Suprapubic skin (tissue), 4 donors: ENCODE measurements at regions not wholly inside any gene's neighbourhood (a gene's known extent, or its start where the extent isn't known, plus 50 kb on each side); places are given as distances from the start of the nearest gene placed in this dataset.

Experiments
- DNase-seq, 2 donors: peaks; one replicate each; pipeline ENCODE4 v3.0.0-alpha.2; 2019; ENCODE audit warnings: low spot score in 2 of 2
- H3K27ac ChIP-seq: fragments of 200-600 bp; sonication (generic); one replicate; pipeline ENCODE4 v1.5.1; 2019
- H3K27me3 ChIP-seq: fragments of 200-600 bp; sonication (generic); one replicate; pipeline ENCODE4 v1.5.1; 2019
- H3K36me3 ChIP-seq: fragments of 200-600 bp; sonication (generic); one replicate; pipeline ENCODE4 v1.5.1; 2019
- H3K4me1 ChIP-seq: fragments of 200-600 bp; sonication (generic); one replicate; pipeline ENCODE4 v1.5.1; 2019
- H3K4me3 ChIP-seq: fragments of 200-600 bp; sonication (generic); one replicate; pipeline ENCODE4 v1.5.1; 2019; ENCODE audit warnings: mild to moderate bottlenecking
- H3K9me3 ChIP-seq: fragments of 200-600 bp; sonication (generic); one replicate; pipeline ENCODE4 v1.5.1; 2019
- CTCF ChIP-seq, 2 donors: fragments of 200-600 bp in 1 of 2; fragments of 450-650 bp in 1 of 2; sonication (generic) in 1 of 2; IDR thresholded peaks; one replicate each; pipeline ENCODE4 v1.5.1; 2016 to 2019; ENCODE audit warnings: antibody characterized with exemption in 2 of 2, mild to moderate bottlenecking in 1 of 2, moderate library complexity in 1 of 2
- EP300 ChIP-seq: sonication (generic); formaldehyde crosslinking; IDR thresholded peaks from one replicate; pipeline ENCODE4 v1.6.1; 2017; ENCODE audit warnings: antibody characterized with exemption
- POLR2A ChIP-seq, 2 donors: fragments of 450-650 bp; IDR thresholded peaks; one replicate each; pipeline ENCODE4 v1.6.1; 2017; ENCODE audit warnings: antibody characterized with exemption in 2 of 2, mild to moderate bottlenecking in 2 of 2, moderate library complexity in 2 of 2
- POLR2AphosphoS5 ChIP-seq, 3 donors: sonication (generic); formaldehyde crosslinking; IDR thresholded peaks; one replicate each; pipeline ENCODE4 v1.6.1; 2017; ENCODE audit warnings: antibody characterized with exemption in 3 of 3
- WGBS: methylation state at CpG from one replicate; pipeline ENCODE4 v1.1.5; 2018; 5-methylcytosine and 5-hydroxymethylcytosine counted together

GRCh38 chr5:165321912-165322311 is 1816.5 kb downstream of the MAT2B start:
- Histone ChIP-seq H3K4me3 (no peak overlapping the region), H3K27ac (no peak overlapping the region), H3K27me3 (no peaks in the 10 kb centered on the region), H3K36me3 (no peaks in the 10 kb centered on the region), H3K9me3 (peaks cover 4% of the 10 kb centered on the region), H3K4me1 (no peaks in the 10 kb centered on the region)
- TF ChIP-seq EP300: no peak
- TF ChIP-seq POLR2AphosphoS5 (IDR thresholded peaks at IDR 0.05): no peak
- no peak for TF ChIP-seq CTCF (IDR thresholded peaks at IDR 0.05)
- TF ChIP-seq POLR2A (IDR thresholded peaks at IDR 0.05): no peak
- no peak for DNase-seq
- WGBS: 41% methylated on average over 4 of the region's 4 CpGs

- Histone ChIP-seq H3K36me3 (no peaks in the 10 kb centered on the region), H3K27ac (no peak overlapping the region), H3K4me3 (no peak overlapping the region), H3K9me3 (no peaks in the 10 kb centered on the region), H3K27me3 (no peaks in the 10 kb centered on the region), H3K4me1 (no peaks in the 10 kb centered on the region)
- TF ChIP-seq POLR2A (IDR thresholded peaks at IDR 0.05) (no peak), EP300 (no peak), POLR2AphosphoS5 (IDR thresholded peaks at IDR 0.05) (no peak), CTCF (IDR thresholded peaks at IDR 0.05) (no peak)
- 61% methylated on average over 1 of the region's 1 CpG for WGBS
- no peak for DNase-seq
Observed at GRCh38 chr5:165325221-165325620, 1819.8 kb downstream of the MAT2B start.

- WGBS: 95% methylated on average over 2 of the region's 2 CpGs
- no peak overlapping the region for H3K27ac ChIP-seq
- no peak for DNase-seq
- H3K27me3 ChIP-seq: no peaks in the 10 kb centered on the region
- no peaks in the 10 kb centered on the region for H3K4me1 ChIP-seq
- H3K36me3 ChIP-seq: no peaks in the 10 kb centered on the region
- H3K9me3 ChIP-seq: no peaks in the 10 kb centered on the region
- H3K4me3 ChIP-seq: no peak overlapping the region
- TF ChIP-seq CTCF (IDR thresholded peaks at IDR 0.05) (no peak), POLR2AphosphoS5 (IDR thresholded peaks at IDR 0.05) (no peak), POLR2A (IDR thresholded peaks at IDR 0.05) (no peak), EP300 (no peak)
Observed at GRCh38 chr5:165327631-165328030, 1822.2 kb downstream of the MAT2B start.

GRCh38 chr5:165328846-165329245 is 1823.4 kb downstream of the MAT2B start:
- Histone ChIP-seq H3K27me3 (no peaks in the 10 kb centered on the region), H3K27ac (no peak overlapping the region), H3K9me3 (no peaks in the 10 kb centered on the region), H3K4me3 (no peak overlapping the region), H3K4me1 (no peaks in the 10 kb centered on the region), H3K36me3 (no peaks in the 10 kb centered on the region)
- TF ChIP-seq EP300 (no peak), POLR2AphosphoS5 (IDR thresholded peaks at IDR 0.05) (no peak)
- DNase-seq: no peak

GRCh38 chr5:165333623-165334022 is 1828.2 kb downstream of the MAT2B start:
- H3K36me3 ChIP-seq: no peaks in the 10 kb centered on the region
- TF ChIP-seq POLR2A (IDR thresholded peaks at IDR 0.05) (no peak), CTCF (IDR thresholded peaks at IDR 0.05) (no peak), POLR2AphosphoS5 (IDR thresholded peaks at IDR 0.05) (no peak), EP300 (no peak)
- no peaks in the 10 kb centered on the region for H3K27me3 ChIP-seq
- no peak for DNase-seq
- H3K27ac ChIP-seq: no peak overlapping the region
- H3K9me3 ChIP-seq: no peaks in the 10 kb centered on the region
- no peak overlapping the region for H3K4me3 ChIP-seq
- no peaks in the 10 kb centered on the region for H3K4me1 ChIP-seq
- 91% methylated on average over 3 of the region's 3 CpGs for WGBS

GRCh38 chr5:165334201-165334600 is 1828.8 kb downstream of the MAT2B start:
- TF ChIP-seq POLR2AphosphoS5 (IDR thresholded peaks at IDR 0.05) (no peak), POLR2A (IDR thresholded peaks at IDR 0.05) (no peak), CTCF (IDR thresholded peaks at IDR 0.05) (no peak), EP300 (no peak)
- WGBS: 57% methylated on average over 2 of the region's 2 CpGs
- Histone ChIP-seq H3K4me3 (no peak overlapping the region), H3K27me3 (no peaks in the 10 kb centered on the region), H3K36me3 (no peaks in the 10 kb centered on the region), H3K4me1 (no peaks in the 10 kb centered on the region), H3K27ac (no peak overlapping the region), H3K9me3 (no peaks in the 10 kb centered on the region)
- DNase-seq: no peak
